ENCODE measurements at regions not wholly inside any gene's neighbourhood (a gene's known extent, or its start where the extent isn't known, plus 50 kb on each side); places are given as distances from the start of the nearest gene placed in this dataset.
"Not testable (repeated sequence)": the region's sequence is repeated elsewhere in the genome, so short reads cannot be mapped to it uniquely, and the experiment has no call there.

GRCh38 chr10:3659203-3659917, 125.6 kb downstream of the KLF6 start:
- Mint-ChIP-seq H3K27ac (peak overlapping the region; percentile 13), H3K27me3 (peaks cover 8% of the 10 kb centered on the region), H3K9me3 (peaks cover 3% of the 10 kb centered on the region)

DNA sequence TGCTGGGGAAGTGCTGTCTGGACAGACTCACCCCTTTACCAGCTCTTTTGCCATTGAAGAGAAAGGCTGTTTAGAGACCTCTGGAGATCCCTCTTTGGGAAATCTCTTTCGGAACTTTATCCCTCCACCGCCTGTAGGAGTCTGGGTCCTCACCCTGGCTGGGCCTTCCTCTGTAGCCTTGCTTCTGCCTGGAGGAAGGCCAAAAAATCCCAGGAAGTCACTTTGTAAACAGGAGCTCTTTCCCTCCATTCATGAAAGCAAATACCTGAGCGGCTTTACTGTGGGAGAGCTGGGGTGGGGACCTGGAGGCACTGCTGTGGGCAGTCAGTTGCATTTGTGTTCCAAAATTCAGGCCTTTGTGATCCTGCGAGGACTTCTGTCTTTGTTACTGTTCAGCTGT, 126.2 kb downstream of the KLF6 start:
- peaks cover 3% of the 10 kb centered on the region for H3K9me3 Mint-ChIP-seq
- no peaks in the 10 kb centered on the region for H3K36me3 Mint-ChIP-seq (ENCODE audit: low read depth)
- H3K27me3 Mint-ChIP-seq = peaks cover 8% of the 10 kb centered on the region
- ATAC-seq (replicated peaks) = no peak
- H3K27ac Mint-ChIP-seq = no peak overlapping the region
- no peaks in the 10 kb centered on the region for H3K4me1 Mint-ChIP-seq
- no peak overlapping the region for H3K4me3 Mint-ChIP-seq

More at GRCh38 chr10:3659203-3659917, 125.6 kb downstream of the KLF6 start:
- Mint-ChIP-seq H3K36me3 (ENCODE audit: low read depth) (no peaks in the 10 kb centered on the region), H3K4me1 (no peaks in the 10 kb centered on the region), H3K4me3 (no peak overlapping the region)
- no peak for ATAC-seq (replicated peaks)

- Mint-ChIP-seq H3K36me3 (ENCODE audit: low read depth) (no peaks in the 10 kb centered on the region), H3K9me3 (peaks cover under 1% of the 10 kb centered on the region), H3K27ac (no peak overlapping the region)
Observed at GRCh38 chr10:3656214-3656613, 128.8 kb downstream of the KLF6 start.

DNA sequence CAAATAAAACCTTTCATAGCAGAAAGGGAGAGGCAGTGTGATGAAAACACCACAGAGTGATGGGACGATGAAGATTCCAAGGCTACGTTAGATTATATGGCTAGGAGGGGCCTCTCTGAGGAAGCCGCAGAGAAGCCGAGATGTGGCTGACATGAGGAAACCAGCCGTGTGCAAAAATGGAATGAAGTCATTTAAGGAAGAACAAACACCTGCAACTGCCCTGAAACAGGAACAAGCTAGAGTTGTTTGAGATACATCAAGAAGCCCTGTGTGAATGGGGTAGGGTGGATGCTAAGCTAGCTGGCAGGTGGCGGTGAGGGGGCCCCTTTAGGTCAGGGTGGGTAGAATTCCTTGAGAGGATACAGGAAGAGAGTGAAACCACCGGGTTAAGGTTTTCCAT, 129.5 kb downstream of the KLF6 start:
- Mint-ChIP-seq H3K27ac (no peak overlapping the region), H3K9me3 (no peaks in the 10 kb centered on the region), H3K36me3 (ENCODE audit: low read depth) (no peaks in the 10 kb centered on the region), H3K4me3 (no peak overlapping the region), H3K4me1 (peaks cover 4% of the 10 kb centered on the region), H3K27me3 (peaks cover 8% of the 10 kb centered on the region)
- no peak for ATAC-seq (replicated peaks)

More at GRCh38 chr10:3656214-3656613, 128.8 kb downstream of the KLF6 start:
- Mint-ChIP-seq H3K4me3 (no peak overlapping the region), H3K27me3 (peaks cover 8% of the 10 kb centered on the region), H3K4me1 (peaks cover 4% of the 10 kb centered on the region)
- ATAC-seq (replicated peaks) = no peak

DNA sequence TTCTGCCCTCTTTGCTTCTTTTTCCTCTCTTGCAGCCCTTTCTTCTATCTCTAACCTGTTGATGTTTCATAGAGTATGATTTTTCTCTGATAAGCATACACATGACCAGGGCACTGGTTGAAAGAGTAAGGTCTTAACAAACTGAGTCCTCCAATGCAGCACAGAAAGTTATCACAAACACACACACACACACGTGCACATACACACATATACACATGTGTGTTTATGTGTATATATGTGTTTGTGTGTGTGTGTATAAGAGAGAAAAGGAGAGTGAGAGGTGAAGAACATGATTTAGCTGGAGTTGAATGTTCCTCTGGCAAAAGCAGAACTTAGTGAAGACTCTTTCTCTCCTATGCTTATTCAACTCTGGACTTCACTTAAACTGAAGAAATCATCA, 130.0 kb downstream of the KLF6 start:
- Mint-ChIP-seq H3K4me3 (no peak overlapping the region), H3K36me3 (ENCODE audit: low read depth) (no peaks in the 10 kb centered on the region), H3K9me3 (no peaks in the 10 kb centered on the region), H3K4me1 (peaks cover 8% of the 10 kb centered on the region), H3K27ac (no peak overlapping the region), H3K27me3 (peaks cover 9% of the 10 kb centered on the region)
- ATAC-seq (replicated peaks) = no peak

- H3K36me3 Mint-ChIP-seq (ENCODE audit: low read depth) = no peaks in the 10 kb centered on the region
- H3K4me1 Mint-ChIP-seq = peaks cover 8% of the 10 kb centered on the region
- no peak overlapping the region for H3K27ac Mint-ChIP-seq
- H3K4me3 Mint-ChIP-seq = no peak overlapping the region
- ATAC-seq (replicated peaks) = no peak
- H3K27me3 Mint-ChIP-seq = peaks cover 10% of the 10 kb centered on the region
- H3K9me3 Mint-ChIP-seq = no peaks in the 10 kb centered on the region
Observed at GRCh38 chr10:3654496-3654895, 130.5 kb downstream of the KLF6 start.

- H3K4me3 Mint-ChIP-seq = peak overlapping the region; percentile 70
- not testable (repeated sequence) for H3K27ac Mint-ChIP-seq; H3K36me3 Mint-ChIP-seq (ENCODE audit: low read depth); H3K4me1 Mint-ChIP-seq; H3K9me3 Mint-ChIP-seq; ATAC-seq (replicated peaks)
- peaks cover 10% of the 10 kb centered on the region for H3K27me3 Mint-ChIP-seq
Observed at GRCh38 chr10:3653303-3653702, 131.7 kb downstream of the KLF6 start.

DNA sequence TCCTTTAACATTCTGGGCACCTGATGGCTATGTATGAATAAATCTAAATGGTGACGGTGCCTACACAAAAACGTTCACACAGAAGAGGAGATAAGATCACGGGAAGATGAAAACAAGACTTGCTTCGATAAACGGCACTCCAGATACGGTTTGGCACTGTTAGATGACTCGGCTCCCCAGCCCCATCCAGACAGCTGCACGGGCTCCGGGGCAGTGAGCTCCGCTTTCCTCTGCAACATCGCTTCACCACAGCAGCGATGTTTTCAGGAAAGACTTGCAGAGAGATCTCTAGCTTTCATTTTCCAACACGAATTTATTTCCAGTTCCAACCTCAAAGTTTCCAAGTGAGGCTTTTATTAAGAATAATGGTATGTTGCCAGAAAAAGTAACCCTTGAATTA, 132.1 kb downstream of the KLF6 start:
- Mint-ChIP-seq H3K9me3 (no peaks in the 10 kb centered on the region), H3K27me3 (peaks cover 10% of the 10 kb centered on the region), H3K27ac (no peak overlapping the region), H3K4me3 (peak overlapping the region; percentile 70), H3K36me3 (ENCODE audit: low read depth) (no peaks in the 10 kb centered on the region), H3K4me1 (peaks cover 8% of the 10 kb centered on the region)
- ATAC-seq (replicated peaks) = peak; percentile 77

DNA sequence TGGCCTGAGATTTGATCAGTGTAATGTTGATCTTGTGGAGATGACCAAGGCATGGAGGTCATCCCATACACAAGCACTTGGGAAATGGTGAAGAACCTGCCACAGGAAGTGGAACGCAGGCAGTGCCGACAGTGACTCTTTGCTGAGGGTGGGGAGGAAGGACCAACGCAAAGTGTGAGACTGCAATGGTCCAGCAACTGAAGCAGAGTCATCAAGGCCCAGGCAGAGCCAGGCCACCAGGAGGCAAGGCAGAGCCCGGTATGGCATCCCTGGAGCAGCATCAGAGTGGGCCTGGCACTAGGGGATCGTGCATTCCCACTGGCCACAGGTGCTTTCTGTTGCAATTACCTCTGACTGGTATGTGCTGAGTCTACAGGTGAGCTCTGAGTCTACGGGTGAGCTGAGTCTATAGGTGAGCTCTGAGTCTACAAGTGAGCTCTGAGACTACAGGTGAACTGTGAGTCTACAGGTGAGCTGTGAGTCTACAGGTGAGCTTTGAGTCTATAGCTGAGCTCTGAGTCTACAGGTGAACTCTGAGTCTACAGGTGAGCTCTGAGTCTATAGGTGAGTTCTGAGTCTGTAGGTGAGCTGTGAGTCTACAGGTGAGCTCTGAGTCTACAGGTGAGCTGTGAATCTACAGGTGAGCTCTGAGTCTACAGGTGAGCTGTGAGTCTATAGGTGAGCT, 132.9 kb downstream of the KLF6 start:
- Mint-ChIP-seq H3K36me3 (ENCODE audit: low read depth) (no peaks in the 10 kb centered on the region), H3K27me3 (peaks cover 10% of the 10 kb centered on the region), H3K9me3 (no peaks in the 10 kb centered on the region), H3K4me3 (no peak overlapping the region), H3K27ac (no peak overlapping the region), H3K4me1 (peaks cover 8% of the 10 kb centered on the region)
- no peak for ATAC-seq (replicated peaks)

DNA sequence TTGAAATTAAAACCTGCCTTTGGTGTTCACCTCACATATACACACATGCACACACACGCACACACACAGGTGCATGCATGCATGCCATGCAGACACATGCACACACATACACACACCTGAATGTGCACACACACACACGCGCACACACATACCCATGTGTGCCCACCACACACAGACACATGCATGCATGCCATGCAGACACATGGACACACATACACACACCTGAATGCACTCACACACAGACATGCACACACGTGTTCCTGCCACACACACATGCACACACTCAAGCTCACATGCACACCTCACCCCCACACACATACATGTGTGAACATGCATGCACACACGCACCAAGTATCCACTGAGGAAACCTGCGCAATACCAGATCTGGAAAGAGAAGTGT, 136.4 kb downstream of the KLF6 start:
- Mint-ChIP-seq H3K27me3 (peaks cover 3% of the 10 kb centered on the region), H3K4me1 (peaks cover 8% of the 10 kb centered on the region), H3K4me3 (no peak overlapping the region), H3K27ac (no peak overlapping the region), H3K36me3 (ENCODE audit: low read depth) (no peaks in the 10 kb centered on the region), H3K9me3 (no peaks in the 10 kb centered on the region)
- ATAC-seq (replicated peaks) = no peak

GRCh38 chr10:3648170-3648569, 136.8 kb downstream of the KLF6 start:
- peaks cover 8% of the 10 kb centered on the region for H3K4me1 Mint-ChIP-seq
- no peak overlapping the region for H3K4me3 Mint-ChIP-seq
- H3K27ac Mint-ChIP-seq = no peak overlapping the region
- no peak for ATAC-seq (replicated peaks)
- peaks cover 5% of the 10 kb centered on the region for H3K27me3 Mint-ChIP-seq
- H3K36me3 Mint-ChIP-seq (ENCODE audit: low read depth) = no peaks in the 10 kb centered on the region
- no peaks in the 10 kb centered on the region for H3K9me3 Mint-ChIP-seq

GRCh38 chr10:3647074-3647473, 137.9 kb downstream of the KLF6 start:
- peak; percentile 73 for ATAC-seq (replicated peaks)
- Mint-ChIP-seq H3K27me3 (peaks cover 9% of the 10 kb centered on the region), H3K36me3 (ENCODE audit: low read depth) (no peaks in the 10 kb centered on the region), H3K4me3 (no peak overlapping the region), H3K4me1 (peaks cover 4% of the 10 kb centered on the region), H3K9me3 (peaks cover 3% of the 10 kb centered on the region), H3K27ac (no peak overlapping the region)

GRCh38 chr10:3645406-3645805, 139.6 kb downstream of the KLF6 start:
- Mint-ChIP-seq H3K27ac (no peak overlapping the region), H3K27me3 (peaks cover 12% of the 10 kb centered on the region), H3K36me3 (ENCODE audit: low read depth) (no peaks in the 10 kb centered on the region), H3K4me3 (no peak overlapping the region), H3K9me3 (peaks cover 5% of the 10 kb centered on the region), H3K4me1 (peaks cover 4% of the 10 kb centered on the region)
- no peak for ATAC-seq (replicated peaks)

GRCh38 chr10:3640816-3641215, 144.2 kb downstream of the KLF6 start:
- no peak overlapping the region for H3K4me3 Mint-ChIP-seq
- peaks cover 9% of the 10 kb centered on the region for H3K27me3 Mint-ChIP-seq
- H3K36me3 Mint-ChIP-seq (ENCODE audit: low read depth) = no peaks in the 10 kb centered on the region
- ATAC-seq (replicated peaks) = no peak
- peaks cover 5% of the 10 kb centered on the region for H3K9me3 Mint-ChIP-seq
- H3K27ac Mint-ChIP-seq = no peak overlapping the region
- H3K4me1 Mint-ChIP-seq = no peaks in the 10 kb centered on the region

DNA sequence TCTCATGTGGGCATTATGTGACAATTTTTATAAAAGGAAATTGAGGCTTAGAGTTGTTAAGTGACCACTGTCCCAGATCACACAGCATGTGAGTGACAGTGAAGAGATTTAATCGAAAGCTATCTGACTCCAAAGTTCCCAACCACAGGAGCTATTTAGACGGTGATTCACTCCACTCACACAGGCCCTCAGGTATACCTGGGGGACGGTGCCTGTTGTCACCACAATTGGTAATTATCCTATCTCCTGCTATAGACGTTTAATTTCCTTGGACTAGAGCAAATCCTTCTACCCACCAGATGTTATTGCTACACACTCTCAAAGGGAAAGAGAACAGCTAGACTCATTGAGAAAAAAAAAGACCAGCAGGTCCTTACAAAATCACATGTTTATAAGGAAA, 145.5 kb downstream of the KLF6 start:
- Mint-ChIP-seq H3K9me3 (peaks cover 5% of the 10 kb centered on the region), H3K27me3 (peaks cover 9% of the 10 kb centered on the region), H3K4me1 (no peaks in the 10 kb centered on the region), H3K36me3 (ENCODE audit: low read depth) (no peaks in the 10 kb centered on the region), H3K4me3 (no peak overlapping the region), H3K27ac (no peak overlapping the region)
- ATAC-seq (replicated peaks) = no peak
